ENCODE measurements at regions not wholly inside any gene's neighbourhood (a gene's known extent, or its start where the extent isn't known, plus 50 kb on each side); places are given as distances from the start of the nearest gene placed in this dataset.
"Not testable (repeated sequence)": the region's sequence is repeated elsewhere in the genome, so short reads cannot be mapped to it uniquely, and the experiment has no call there.

DNA sequence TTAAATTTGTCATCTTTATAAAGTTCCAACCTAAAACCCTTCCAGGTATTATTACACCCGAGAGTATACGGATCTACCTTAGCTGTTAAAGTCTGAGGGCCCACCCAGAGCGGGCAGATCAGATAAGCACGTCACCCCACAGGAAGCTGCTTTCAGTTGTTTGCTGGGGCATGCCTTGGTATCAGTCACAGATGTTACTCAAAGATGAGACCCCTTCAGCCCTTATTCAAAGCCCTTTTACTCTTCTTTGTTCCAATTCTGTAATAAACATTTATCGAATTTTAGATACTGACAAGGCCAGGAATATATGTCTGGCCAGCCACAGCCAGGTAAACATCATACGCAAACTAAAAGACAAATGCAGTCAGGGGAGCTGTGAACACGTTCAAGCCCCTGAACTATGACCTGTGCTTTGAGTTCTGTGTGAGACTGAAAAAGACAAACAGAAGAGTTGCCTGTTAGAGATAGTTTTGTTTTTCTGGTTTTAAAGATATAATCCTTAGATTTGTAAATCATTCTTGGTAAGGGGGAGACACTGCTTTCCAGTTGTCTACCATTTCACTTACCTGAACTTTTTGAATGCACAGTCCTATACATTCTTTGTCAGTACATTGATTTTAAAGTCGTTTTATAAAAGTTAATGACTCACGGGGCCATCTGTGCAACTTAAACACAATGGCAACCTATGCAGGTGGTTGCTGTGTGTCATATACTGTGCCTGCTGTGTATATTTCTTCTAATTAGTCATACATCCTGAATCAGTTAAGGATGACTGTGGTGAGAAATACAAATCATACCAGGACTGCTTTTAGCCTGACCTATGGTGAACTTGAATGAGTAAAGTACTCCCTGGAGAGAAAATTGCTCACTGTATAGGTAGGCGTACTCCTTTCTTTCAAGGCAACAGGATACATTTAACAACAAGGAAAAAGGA is 100.5 kb upstream of the ITPRID2 start:
- no peak for DNase-seq (ENCODE audit: low read depth in 2 of 2)

DNA sequence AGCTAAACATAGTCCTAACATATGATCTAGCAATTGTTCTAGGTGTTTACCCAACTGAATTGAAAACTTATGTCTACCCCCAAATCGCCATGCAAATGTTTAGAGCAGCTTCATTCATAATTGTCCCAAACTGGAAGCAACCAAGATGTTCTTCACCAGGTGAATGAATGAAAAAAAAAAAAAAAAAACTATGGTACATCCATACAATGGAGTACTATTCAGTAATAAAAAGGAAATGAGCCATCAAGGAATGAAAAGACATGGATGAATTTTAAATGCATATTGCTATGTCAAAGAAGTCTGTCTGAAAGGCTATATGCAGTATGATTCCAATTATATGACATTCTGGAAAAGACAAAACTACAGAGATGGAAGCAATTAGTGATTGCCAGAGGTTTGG is 98.6 kb upstream of the ITPRID2 start:
- DNase-seq (ENCODE audit: low read depth in 2 of 2), result no peak

DNA sequence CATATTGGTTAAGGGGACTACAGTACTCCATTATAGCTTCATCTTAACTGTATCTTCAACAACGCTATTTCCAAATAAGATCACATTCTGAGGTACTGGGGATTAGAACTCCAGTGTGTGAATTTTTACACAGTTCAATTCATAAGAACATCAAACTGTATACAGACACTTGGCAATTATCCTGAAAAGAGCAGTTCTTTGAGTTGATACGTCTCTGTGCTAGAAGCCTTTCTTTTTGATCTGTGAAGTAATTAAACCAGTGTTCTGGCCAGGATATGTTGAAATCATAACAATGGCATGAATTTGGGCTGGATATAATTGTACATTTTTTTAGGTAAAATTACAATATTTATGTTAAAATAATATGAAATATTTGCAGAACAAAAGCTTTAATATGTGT is 93.5 kb upstream of the ITPRID2 start:
- no peak for DNase-seq (ENCODE audit: low read depth in 2 of 2)

DNA sequence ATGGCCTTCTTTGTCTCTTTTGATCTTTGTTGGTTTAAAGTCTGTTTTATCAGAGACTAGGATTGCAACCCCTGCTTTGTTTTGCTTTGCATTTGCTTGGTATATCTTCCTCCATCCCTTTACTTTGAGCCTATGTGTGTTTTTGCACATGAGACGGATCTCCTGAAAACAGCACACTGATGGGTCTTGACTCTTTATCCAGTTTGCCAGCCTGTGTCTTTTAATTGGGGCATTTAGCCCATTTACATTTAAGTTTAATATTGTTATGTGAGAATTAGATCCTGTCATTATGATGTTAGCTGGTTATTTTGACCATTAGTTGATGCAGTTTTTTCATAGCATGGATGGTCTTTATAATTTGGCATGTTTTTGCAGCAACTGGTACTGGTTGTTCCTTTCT is 89.2 kb upstream of the ITPRID2 start:
- DNase-seq (ENCODE audit: low read depth in 2 of 2), result not testable (repeated sequence)

DNA sequence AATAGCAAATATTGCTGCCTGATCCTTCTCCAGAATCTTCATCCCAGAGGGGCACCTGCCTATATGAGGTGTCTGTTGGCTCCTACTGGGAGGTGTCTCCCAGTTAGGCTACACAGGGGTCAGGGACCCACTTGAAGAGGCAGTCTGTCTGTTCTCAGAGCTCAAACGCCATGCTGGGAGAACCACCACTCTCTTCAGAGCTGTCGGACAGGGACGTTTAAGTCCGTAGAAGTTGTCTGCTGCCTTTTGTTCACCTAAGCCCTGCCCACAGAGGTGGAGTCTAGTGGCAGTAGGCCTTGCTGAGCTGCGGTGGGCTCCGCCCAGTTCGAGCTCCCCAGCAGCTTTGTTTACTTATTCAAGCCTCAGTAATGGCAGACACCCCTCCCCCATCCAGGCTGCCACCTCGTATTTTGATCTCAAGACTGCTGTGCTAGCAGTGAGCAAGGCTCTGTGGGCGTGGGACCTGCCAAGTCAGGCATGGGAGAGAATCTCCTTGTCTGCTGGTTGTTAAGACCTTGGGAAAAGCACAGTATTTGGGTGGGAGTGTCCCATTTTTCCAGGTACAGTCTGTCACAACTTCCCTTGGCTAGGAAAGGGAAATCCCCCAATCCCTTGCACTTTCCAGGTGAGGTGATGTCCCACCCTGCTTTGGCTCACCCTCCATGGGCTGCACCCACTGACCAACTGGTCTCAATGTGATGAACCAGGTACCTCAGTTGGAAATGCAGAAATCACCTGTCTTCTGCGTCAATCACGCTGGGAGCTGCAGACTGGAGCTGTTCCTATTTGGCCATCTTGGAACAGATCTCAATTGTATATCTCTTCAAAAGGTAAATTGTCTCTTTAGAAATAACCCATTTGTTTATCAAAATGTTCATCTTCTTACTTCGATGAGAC is 87.4 kb upstream of the ITPRID2 start:
- DNase-seq (ENCODE audit: low read depth in 2 of 2), result not testable (repeated sequence)

DNA sequence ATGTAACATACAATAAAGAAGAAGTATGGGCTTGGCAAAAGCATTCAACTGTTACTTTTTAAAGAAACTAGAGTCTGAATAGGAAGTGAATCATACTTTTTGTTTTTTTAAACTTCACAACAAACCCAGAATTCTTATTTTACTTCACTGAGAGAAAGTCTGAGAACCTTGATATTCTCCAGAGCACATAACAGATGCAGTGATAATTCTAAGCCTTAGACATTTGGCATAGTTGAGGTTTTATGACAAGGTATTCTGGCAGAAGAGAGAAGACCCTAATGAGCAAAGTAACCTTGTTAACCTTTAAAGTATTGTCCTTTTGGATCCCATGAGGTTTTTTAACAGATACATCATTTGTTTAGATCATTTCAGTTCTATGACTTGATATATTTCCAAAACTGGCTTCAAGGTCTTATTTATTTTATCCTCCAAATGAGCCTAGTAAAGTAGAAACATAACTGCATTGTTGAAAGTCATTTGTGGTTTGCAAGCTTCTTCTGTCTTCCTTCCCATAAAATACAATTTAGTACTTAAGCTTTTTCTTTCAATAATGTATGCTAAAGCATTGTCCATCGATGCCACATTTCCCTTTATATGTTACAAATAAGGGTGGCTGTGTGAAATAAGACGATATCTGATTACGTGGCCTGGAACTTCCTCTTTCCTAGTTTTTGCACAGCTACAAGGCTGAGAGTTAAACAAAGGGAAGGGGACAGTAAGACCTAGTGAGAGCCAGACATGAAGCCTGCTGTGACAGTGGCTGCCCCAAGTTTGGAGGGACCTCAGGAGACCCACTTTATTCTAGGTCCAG is 86.1 kb upstream of the ITPRID2 start:
- DNase-seq (ENCODE audit: low read depth in 2 of 2), result no peak

DNA sequence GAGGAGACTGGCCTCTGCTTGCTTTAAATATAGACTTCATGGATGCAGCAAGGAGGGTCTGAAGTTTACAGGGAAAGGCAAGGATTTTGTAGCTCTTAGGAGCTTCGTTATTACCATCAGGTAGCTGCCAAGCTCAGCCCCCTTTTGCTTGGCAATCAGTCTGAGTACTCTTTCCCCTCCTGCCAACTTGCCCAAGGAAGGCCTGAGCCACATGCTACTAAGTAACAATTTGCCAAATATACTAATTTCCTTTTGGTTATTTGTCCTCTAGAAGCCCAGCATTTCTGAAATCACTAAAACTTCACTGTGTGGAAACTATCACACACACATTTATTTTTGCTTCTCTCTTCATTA is 85.5 kb upstream of the ITPRID2 start:
- DNase-seq (ENCODE audit: low read depth in 2 of 2), result no peak

DNA sequence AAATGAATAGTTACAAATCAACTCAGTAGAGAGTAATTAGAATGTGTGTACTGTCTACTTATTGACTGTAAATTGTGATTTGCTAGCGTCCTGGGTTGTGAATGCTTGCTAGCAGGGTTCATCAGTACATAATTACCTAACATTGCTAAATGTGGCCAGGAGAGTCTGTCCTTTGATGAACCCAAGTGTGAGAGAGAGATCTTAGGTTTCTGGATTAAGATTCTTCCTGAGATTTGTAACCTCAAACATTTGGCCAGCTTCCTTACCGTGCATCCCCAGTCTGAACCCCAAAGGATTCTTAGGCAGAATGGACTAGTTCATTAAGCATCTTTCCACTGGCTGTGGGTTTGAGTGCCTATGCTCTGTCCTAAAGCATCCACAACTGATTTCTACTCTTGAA is 84.0 kb upstream of the ITPRID2 start:
- DNase-seq (ENCODE audit: low read depth in 2 of 2), result no peak

DNA sequence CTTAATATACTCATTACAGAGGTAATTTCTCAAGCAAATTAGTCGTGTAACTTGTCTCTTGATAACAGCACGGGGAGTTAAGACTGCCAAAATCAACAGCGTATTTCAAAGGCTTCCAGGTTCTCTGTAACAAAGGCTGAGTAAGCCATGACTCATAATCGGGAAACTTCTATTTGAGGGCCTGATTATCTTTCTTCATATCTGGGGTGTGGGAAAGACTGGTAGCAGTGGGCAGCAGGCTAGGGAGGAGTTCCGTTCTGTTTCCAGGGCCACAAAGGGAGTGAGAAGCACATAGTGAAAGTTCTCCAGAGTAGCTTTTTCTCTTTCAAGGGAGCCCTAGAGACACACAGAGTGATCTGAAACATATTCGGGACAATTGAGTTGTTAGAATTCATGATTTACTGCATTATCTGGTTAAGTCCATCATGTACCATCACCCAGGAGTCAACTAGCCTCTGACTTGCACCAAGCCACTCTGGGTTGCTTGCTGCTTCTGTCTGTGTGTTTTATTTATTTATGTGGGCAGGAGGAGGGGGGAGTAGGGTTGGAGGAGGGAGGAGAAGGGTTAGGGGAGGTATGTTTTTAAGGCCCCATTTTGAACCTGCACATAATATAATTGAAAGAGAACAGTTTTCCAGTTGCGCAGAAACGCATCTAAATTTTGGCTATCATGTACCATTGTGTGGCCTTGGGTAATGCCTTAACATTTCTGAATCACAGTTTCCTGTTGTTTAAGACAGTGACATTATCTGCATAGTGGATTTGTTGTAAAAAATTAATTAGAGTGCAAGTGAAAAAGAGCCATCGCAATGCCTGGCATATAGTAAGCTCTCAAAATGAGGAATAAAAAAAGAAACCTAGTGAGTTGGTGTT is 80.5 kb upstream of the ITPRID2 start:
- DNase-seq (ENCODE audit: low read depth in 2 of 2), result no peak

DNA sequence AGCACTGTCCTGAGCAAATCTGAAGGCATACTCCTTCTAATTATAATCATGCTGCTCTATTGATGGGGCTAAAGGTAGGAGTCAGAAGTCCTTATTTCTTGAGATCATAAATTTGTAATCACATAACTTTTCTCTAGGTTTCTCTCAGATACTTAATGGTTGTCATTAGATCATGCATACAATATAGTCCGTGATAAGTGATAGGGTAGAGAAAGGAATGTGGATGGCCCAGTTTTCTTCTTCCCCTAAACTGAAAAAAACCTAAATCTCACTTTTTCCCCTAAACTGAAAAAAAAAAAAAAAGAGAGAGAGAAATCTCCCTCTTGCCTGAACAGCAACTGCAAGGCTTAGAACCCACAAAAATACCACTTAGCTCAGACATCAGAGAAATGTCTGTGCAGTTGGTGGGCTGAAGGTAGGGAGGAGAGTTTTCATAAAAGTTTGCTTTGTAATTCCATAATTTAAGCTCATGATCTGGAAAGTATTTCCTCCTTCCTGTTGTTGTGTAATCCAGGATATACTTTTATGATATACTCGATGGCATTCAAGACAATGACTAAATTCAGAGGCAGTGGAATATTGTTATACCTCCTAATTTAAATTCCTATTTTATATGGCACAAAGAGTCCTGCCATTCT is 79.3 kb upstream of the ITPRID2 start:
- no peak for DNase-seq (ENCODE audit: low read depth in 2 of 2)

DNA sequence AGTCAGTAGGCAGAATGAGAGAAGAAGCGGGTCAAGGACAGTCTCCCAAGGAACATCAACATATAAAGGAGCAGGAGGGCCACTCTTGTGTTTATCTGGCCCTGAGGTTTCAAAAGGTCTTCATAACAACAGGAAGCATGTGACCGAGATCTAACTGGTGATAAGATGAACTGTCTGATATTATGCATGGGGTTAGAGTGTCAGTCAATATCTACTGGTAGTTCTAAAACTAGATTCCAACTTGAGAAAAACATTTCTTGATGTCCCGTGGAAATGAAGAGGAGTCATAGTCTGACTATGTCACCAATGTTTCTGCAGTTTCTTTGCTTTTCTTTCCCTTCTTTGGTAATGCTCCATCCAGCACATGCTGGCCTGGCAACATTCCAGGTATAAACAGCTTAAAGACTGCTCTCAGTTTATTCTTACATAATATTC is 77.5 kb upstream of the ITPRID2 start:
- no peak for DNase-seq (ENCODE audit: low read depth in 2 of 2)

DNA sequence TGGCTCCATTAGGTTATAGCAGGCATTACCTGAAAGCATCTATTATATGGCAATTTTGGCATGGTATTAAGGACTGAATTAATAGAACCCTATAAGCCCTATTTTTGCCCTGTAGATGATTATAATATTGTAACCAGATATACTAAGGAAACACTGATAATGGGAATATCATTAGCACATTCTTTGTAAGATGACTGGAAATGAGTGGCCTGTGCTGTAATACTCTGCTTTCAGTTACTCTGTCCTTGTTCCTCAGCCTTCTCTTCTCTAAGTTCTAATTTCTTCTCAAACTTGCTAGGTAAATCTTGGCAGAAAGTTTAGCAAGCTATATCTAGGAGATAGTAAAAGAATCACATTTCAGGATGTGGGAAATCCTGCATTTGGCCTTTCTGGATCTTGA is 74.0 kb upstream of the ITPRID2 start:
- DNase-seq (ENCODE audit: low read depth in 2 of 2), result no peak

DNA sequence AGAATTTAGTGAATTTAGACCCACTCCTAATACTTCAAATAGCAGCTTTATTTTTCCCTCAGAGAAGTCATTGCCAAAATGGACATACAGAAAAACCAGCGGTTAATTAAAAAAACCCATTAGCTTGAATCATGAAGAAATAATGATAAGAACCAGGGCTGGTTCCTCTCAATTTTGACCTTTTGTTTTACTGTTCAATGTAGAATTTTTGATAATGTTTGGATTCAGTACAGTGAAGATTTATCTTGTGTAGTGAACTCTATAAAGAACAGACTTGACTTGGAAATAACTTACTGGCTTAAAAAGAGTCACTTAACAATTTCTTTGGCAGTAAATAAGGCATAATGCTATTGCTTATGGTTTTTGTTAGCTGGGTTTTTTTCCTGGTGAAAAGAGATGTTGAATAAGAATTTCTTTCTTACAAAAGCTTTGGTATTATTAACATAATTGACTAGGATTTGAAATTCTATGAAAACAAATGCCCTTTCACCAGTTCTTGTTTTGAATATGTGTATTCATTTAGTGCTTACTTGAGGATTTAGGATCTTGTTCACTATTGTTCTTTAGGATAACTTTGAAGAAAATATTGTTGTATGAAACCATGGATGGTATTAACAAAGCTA is 73.4 kb upstream of the ITPRID2 start:
- DNase-seq (ENCODE audit: low read depth in 2 of 2), result no peak

DNA sequence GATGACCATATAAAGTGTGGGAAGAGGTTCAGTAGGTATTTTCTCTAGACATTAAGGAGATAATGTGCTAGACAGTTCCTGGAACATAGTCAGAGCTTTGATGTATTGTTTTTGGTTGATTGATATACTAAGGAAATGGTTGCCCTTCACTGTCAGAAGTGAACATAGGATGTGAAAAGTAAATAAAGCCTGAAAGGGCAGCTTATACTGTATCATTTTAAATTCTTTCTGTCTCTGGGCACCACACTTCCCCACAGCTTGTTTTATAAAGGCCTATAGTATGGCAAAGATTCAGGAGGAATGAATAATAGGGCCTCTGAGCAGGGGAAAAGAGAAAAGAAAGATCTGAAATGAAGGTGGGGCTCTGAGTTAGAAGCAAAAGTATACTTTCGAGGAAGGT is 72.7 kb upstream of the ITPRID2 start:
- no peak for DNase-seq (ENCODE audit: low read depth in 2 of 2)

DNA sequence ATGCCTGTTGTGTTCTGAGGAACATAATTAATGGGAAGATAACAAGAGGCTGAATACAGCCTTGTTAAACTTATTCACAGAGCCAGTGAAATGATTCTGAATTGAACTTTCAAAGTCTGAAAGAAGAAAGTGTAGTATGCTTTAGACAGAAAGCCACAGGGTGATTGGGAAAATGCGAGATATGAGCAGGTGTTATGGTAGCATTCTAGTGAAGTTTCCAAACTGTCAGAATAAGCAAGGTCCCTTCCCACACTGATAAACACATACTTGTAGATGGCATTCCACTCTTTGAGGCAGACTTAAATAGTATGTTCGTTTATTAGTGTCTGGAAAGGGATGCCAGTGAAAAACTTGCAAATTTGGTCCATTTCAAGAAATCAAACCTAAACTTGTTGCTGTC is 70.5 kb upstream of the ITPRID2 start:
- DNase-seq (ENCODE audit: low read depth in 2 of 2), result no peak

DNA sequence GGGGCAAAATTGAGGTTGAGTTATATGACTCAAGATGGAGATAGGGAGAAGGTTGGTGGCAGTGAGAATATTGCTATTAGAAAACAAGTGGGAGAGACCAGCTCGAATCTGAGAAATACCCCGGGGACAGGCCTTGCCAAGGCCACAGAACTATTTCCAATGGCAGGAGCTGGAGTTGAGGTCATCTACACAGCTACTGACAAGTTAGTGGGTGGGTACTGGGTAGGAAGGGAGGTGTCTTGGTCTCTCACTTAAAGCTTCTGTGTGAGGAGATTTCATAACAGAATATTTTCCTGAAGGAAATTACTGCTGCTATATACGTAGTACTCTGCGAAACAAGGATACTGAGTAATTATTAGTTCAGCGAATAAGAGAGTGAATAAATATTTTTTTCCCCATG is 69.4 kb upstream of the ITPRID2 start:
- no peak for DNase-seq (ENCODE audit: low read depth in 2 of 2)

DNA sequence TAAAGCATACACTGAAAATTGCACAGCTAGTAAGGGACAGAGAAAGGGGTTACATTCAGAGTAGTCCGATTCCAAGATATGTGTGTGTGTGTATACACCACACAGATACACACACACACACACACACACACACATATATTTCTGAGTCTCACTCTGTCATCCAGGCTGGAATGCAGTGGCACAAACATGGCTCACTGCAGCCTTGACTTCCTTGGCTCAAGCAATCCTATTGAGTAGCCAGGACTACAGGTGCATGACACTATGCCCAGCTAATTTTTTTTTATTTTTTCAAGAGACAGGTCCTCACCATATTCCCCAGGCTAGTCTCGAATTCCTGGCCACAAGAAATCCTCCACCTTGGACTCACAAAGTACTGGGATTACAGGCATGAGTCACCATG is 68.1 kb upstream of the ITPRID2 start:
- DNase-seq (ENCODE audit: low read depth in 2 of 2), result no peak

DNA sequence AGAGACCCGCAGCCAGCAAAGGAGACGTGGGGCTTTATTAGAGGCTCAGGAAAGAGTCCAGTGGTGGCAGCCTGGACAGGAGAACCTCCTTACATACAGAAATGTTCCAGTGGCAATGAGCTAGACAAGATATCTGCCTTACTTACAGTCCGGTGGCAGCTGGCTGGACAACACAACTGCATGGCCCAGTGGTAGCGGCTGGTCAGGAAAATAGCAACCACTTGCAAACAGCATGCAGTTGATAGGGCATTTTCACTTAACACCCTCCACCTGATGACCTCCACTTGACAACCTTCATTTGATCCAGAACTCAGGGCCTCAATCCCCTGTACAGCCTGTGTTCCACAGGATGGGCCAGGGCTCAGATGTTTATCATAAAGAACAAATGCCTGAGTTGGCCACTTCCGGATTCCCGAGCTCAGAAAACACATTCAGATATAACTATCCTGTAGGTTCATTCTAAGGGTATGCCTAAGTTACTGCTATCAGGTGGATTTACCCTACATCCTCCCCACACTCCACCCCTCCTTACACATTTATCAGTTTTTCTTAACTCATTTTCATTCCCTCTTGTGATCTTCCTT is 63.3 kb upstream of the ITPRID2 start:
- no peak for DNase-seq (ENCODE audit: low read depth in 2 of 2)

DNA sequence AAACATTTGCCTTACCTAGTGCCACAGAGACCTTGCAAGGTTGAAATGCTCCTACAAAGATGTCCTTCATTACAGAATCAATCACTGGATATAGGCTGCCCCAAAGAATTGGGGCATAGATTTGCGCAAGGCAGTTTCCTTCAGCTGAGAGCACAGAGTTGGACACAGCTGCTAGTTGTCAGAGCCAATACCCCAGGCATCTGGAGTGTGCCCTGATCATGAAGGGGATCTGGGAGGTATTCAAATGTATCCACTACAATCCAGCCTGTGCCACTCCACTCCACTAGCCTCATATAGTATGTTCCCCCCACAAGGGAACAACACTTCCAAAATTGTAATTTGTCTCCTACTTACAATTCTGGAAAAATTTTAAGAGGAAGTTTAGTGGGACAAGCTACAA is 62.3 kb upstream of the ITPRID2 start:
- DNase-seq (ENCODE audit: low read depth in 2 of 2), result no peak

DNA sequence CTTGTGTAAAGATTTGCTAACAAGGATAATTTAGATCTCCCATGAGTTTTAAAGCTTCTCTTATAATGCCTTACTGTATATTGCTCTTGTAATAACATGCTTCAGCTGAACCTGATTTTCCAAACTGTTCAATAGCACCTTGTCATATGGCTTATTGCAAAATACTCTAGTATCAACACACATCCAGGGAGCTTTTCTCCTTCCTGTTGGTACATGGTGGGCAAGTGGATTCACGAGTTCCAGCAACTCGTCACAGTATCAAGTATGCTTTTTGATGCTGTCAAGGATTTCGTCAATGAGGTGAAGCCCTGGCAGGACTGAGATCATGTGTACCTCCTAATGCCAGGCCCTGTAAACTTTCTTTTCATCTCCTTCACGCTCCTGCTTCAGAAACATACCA is 59.5 kb upstream of the ITPRID2 start:
- DNase-seq (ENCODE audit: low read depth in 2 of 2), result no peak
